OCI-LY7 (cell line): ENCODE measurements at regions not wholly inside any gene's neighbourhood (a gene's known extent, or its start where the extent isn't known, plus 50 kb on each side); places are given as distances from the start of the nearest gene placed in this dataset.

Experiments used
- BruUV-seq: library from RNA; stranded (reverse); fragments of 400-500 nt; replicated peaks from 2 replicates; lab custom pipeline; 2021; lab: Mats Ljungman, UMichigan
- CTCF ChIA-PET: fragments of 300-600 bp; sonication (Branson Sonifier 250); formaldehyde crosslinking; loops from one replicate; lab custom pipeline; 2022; ENCODE audit warnings: antibody characterized with exemption; ENCODE audit not compliant: unreplicated experiment; lab: Charles Lee
- POLR2A ChIA-PET: fragments of 300-600 bp; sonication (Branson Sonifier 250); formaldehyde crosslinking; loops from one replicate; lab custom pipeline; 2022; ENCODE audit warnings: antibody characterized with exemption; lab: Charles Lee
- DNase-seq: peaks from one replicate; pipeline ENCODE4 v3.0.0-alpha.2; 2015; ENCODE audit warnings: low spot score
- H2AFZ ChIP-seq: fragments of 200-600 bp; sonication (generic), shearing (Covaris generic); 2 replicates; pipeline ENCODE4 v1.6.1; 2014; ENCODE audit warnings: mild to moderate bottlenecking, antibody characterized with exemption, low read length, moderate library complexity
- H3K27ac ChIP-seq: fragments of 200-600 bp; sonication (generic); 2 replicates; pipeline ENCODE4 v1.5.1; 2014; ENCODE audit warnings: mixed run types, low read depth, mild to moderate bottlenecking, moderate library complexity, low read length, inconsistent platforms; ENCODE audit not compliant: poor library complexity, severe bottlenecking
- H3K36me3 ChIP-seq: fragments of 200-600 bp; sonication (generic); 2 replicates; pipeline ENCODE4 v1.6.1; 2014; ENCODE audit warnings: mild to moderate bottlenecking, antibody characterized with exemption, low read length, moderate library complexity, mixed read lengths; ENCODE audit not compliant: insufficient read depth
- H3K4me1 ChIP-seq: fragments of 200-600 bp; sonication (generic); 2 replicates; pipeline ENCODE4 v1.5.1; 2014; ENCODE audit warnings: mild to moderate bottlenecking, low read length; ENCODE audit not compliant: insufficient read depth, poor library complexity, severe bottlenecking
- H3K4me2 ChIP-seq: fragments of 200-600 bp; sonication (generic); 2 replicates; pipeline ENCODE4 v1.6.1; 2014; ENCODE audit warnings: mild to moderate bottlenecking, low read length
- H3K4me3 ChIP-seq: fragments of 200-600 bp; sonication (generic); 2 replicates; pipeline ENCODE4 v1.5.1; 2014; ENCODE audit warnings: mild to moderate bottlenecking, low read depth, low read length; ENCODE audit not compliant: poor library complexity, severe bottlenecking
- H3K79me2 ChIP-seq: fragments of 200-600 bp; sonication (generic); 2 replicates; pipeline ENCODE4 v1.6.1; 2016; ENCODE audit warnings: low read depth, mild to moderate bottlenecking, low read length, moderate library complexity, mixed read lengths; ENCODE audit not compliant: insufficient read depth
- H3K9me2 ChIP-seq: fragments of 200-600 bp; sonication (generic); 2 replicates; pipeline ENCODE4 v1.6.1; 2016; ENCODE audit warnings: mild to moderate bottlenecking, low read length, mixed read lengths; ENCODE audit not compliant: insufficient read depth
- H3K9me3 ChIP-seq: fragments of 200-600 bp; sonication (generic); 2 replicates; pipeline ENCODE4 v1.6.1; 2014; ENCODE audit warnings: mild to moderate bottlenecking, mixed run types, low read length, mixed read lengths
- H4K20me1 ChIP-seq: fragments of 200-600 bp; sonication (generic); 2 replicates; pipeline ENCODE4 v1.6.1; 2014; ENCODE audit warnings: mild to moderate bottlenecking, antibody characterized with exemption, low read length, moderate library complexity, mixed read lengths; ENCODE audit not compliant: insufficient read depth
- CTCF ChIP-seq: fragments of 200-600 bp; sonication (generic); conservative IDR thresholded peaks from 2 replicates; pipeline ENCODE4 v1.5.1; 2014; ENCODE audit warnings: mild to moderate bottlenecking, antibody characterized with exemption, low read length, moderate library complexity, mixed read lengths
- EZH2phosphoT487 ChIP-seq: fragments of 200-600 bp; sonication (generic); IDR thresholded peaks from 2 replicates; pipeline ENCODE4 v1.6.1; 2018; ENCODE audit warnings: low read depth, borderline replicate concordance, mild to moderate bottlenecking, mixed run types, antibody characterized with exemption, low read length, moderate library complexity, mixed read lengths
- intact Hi-C: fragments of 100-400 bp; cut with micrococcal nuclease; formaldehyde crosslinking; loops from one replicate; pipeline ENCODE4 v1.10.0; 2022; ENCODE audit not compliant: unreplicated experiment

GRCh38 chr13:107835339-107836018 is 379.9 kb downstream of the LIG4 start:
- TF ChIP-seq CTCF, result no peak
- TF ChIP-seq EZH2phosphoT487, result no peak
- no peak overlapping the region for H2AFZ ChIP-seq
- intact Hi-C loops, result no loop called here
- H3K79me2 ChIP-seq, result no peaks in the 10 kb centered on the region
- no peak overlapping the region for H3K4me3 ChIP-seq
- no peaks in the 10 kb centered on the region for H3K9me2 ChIP-seq
- no peak overlapping the region for H3K27ac ChIP-seq
- POLR2A ChIA-PET, result no interaction called here
- no peak for DNase-seq
- no peaks in the 10 kb centered on the region for H3K4me1 ChIP-seq
- BruUV-seq, result no TSS peak
- H3K9me3 ChIP-seq, result no peaks in the 10 kb centered on the region
- H3K4me2 ChIP-seq, result no peak overlapping the region
- no peaks in the 10 kb centered on the region for H4K20me1 ChIP-seq
- CTCF ChIA-PET, result no interaction called here
- H3K36me3 ChIP-seq, result no peaks in the 10 kb centered on the region

GRCh38 chr13:107834717-107835116 is 380.6 kb downstream of the LIG4 start:
- H3K4me1 ChIP-seq, result no peaks in the 10 kb centered on the region
- BruUV-seq, result no TSS peak

More at GRCh38 chr13:107834717-107835116, 380.6 kb downstream of the LIG4 start:
- DNase-seq, result no peak
- Histone ChIP-seq H2AFZ (no peak overlapping the region), H3K4me3 (no peak overlapping the region), H4K20me1 (no peaks in the 10 kb centered on the region), H3K9me3 (no peaks in the 10 kb centered on the region), H3K27ac (no peak overlapping the region), H3K36me3 (no peaks in the 10 kb centered on the region), H3K4me2 (no peak overlapping the region), H3K79me2 (no peaks in the 10 kb centered on the region), H3K9me2 (no peaks in the 10 kb centered on the region)
- intact Hi-C loops, result no loop called here
- no peak for TF ChIP-seq CTCF
- TF ChIP-seq EZH2phosphoT487, result no peak
- ChIA-PET CTCF (no interaction called here), POLR2A (no interaction called here)
